ENCODE measurements at regions not wholly inside any gene's neighbourhood (a gene's known extent, or its start where the extent isn't known, plus 50 kb on each side); places are given as distances from the start of the nearest gene placed in this dataset.
"Not testable (repeated sequence)": the region's sequence is repeated elsewhere in the genome, so short reads cannot be mapped to it uniquely, and the experiment has no call there.

- no peak for TF ChIP-seq CTCF (conservative IDR thresholded peaks at IDR 0.05; ENCODE audit: low read depth, low read length)
- DNase-seq (ENCODE audit: low read depth) = no peak
- H3K4me3 ChIP-seq (ENCODE audit: low read length) = no peak overlapping the region
These were observed 141.7 kb upstream of the CARMIL1 start for GRCh38 chr6:25137480-25137879.

GRCh38 chr6:25137916-25138232 is 141.3 kb upstream of the CARMIL1 start:
- H3K4me3 ChIP-seq (ENCODE audit: low read length) = no peak overlapping the region
- no peak for DNase-seq (ENCODE audit: low read depth)
- no peak for TF ChIP-seq CTCF (conservative IDR thresholded peaks at IDR 0.05; ENCODE audit: low read depth, low read length)

- DNase-seq (ENCODE audit: low read depth) = no peak
- H3K4me3 ChIP-seq (ENCODE audit: low read length) = no peak overlapping the region
These were observed 140.8 kb upstream of the CARMIL1 start for GRCh38 chr6:25138233-25138933.

GRCh38 chr6:25138934-25139415 is 140.2 kb upstream of the CARMIL1 start:
- TF ChIP-seq CTCF (conservative IDR thresholded peaks at IDR 0.05; ENCODE audit: low read depth, low read length) = no peak
- no peak overlapping the region for H3K4me3 ChIP-seq (ENCODE audit: low read length)
- DNase-seq (ENCODE audit: low read depth) = no peak

More at GRCh38 chr6:25138233-25138933, 140.8 kb upstream of the CARMIL1 start:
- TF ChIP-seq CTCF (conservative IDR thresholded peaks at IDR 0.05; ENCODE audit: low read depth, low read length) = no peak

GRCh38 chr6:25139608-25140007 is 139.6 kb upstream of the CARMIL1 start:
- not testable (repeated sequence) for DNase-seq (ENCODE audit: low read depth); H3K4me3 ChIP-seq (ENCODE audit: low read length)

GRCh38 chr6:25142506-25142905 is 136.7 kb upstream of the CARMIL1 start:
- H3K4me3 ChIP-seq (ENCODE audit: low read length) = no peak overlapping the region
- DNase-seq (ENCODE audit: low read depth) = no peak
- no peak for TF ChIP-seq CTCF (conservative IDR thresholded peaks at IDR 0.05; ENCODE audit: low read depth, low read length)

GRCh38 chr6:25144919-25145318 is 134.3 kb upstream of the CARMIL1 start:
- DNase-seq (ENCODE audit: low read depth) = no peak
- no peak overlapping the region for H3K4me3 ChIP-seq (ENCODE audit: low read length)
- TF ChIP-seq CTCF (conservative IDR thresholded peaks at IDR 0.05; ENCODE audit: low read depth, low read length) = no peak

Measured in retinal pigment epithelial cell (primary cell).